HCT116 (cell line): ENCODE measurements at regions not wholly inside any gene's neighbourhood (a gene's known extent, or its start where the extent isn't known, plus 50 kb on each side); places are given as distances from the start of the nearest gene placed in this dataset.

ENCODE experiments used
- ATF3 ChIP-seq: IDR thresholded peaks from 2 replicates; pipeline ENCODE4 v1.6.1; 2012
- CEBPB ChIP-seq: IDR thresholded peaks from 2 replicates; pipeline ENCODE4 v1.6.1; 2012; ENCODE audit warnings: low read depth
- CTCF ChIP-seq, 3 experiments: fragments of 200-600 bp in 1 of 3; sonication (generic) in 1 of 3; IDR thresholded peaks in 2 of 3; conservative IDR thresholded peaks in 1 of 3; 2 replicates each; pipeline ENCODE4 v1.5.1; 2012 to 2017; ENCODE audit warnings: low read depth in 2 of 3, low read length in 2 of 3, antibody characterized with exemption in 1 of 3, borderline replicate concordance in 1 of 3, control low read depth in 1 of 3, mild to moderate bottlenecking in 1 of 3, mixed read lengths in 1 of 3, mixed run types in 1 of 3, moderate library complexity in 1 of 3; ENCODE audit not compliant: insufficient read depth in 1 of 3
- EGR1 ChIP-seq: IDR thresholded peaks from 2 replicates; pipeline ENCODE4 v1.6.1; 2012; ENCODE audit warnings: low read depth
- EZH2 ChIP-seq: fragments of 200-600 bp; sonication (generic); IDR thresholded peaks from 2 replicates; pipeline ENCODE4 v1.6.1; 2017; ENCODE audit warnings: antibody characterized with exemption, mixed run types
- EZH2phosphoT487 ChIP-seq: fragments of 200-600 bp; IDR thresholded peaks from 2 replicates; pipeline ENCODE4 v1.6.1; 2018; ENCODE audit warnings: antibody characterized with exemption, borderline replicate concordance
- JUND ChIP-seq: IDR thresholded peaks from 2 replicates; pipeline ENCODE4 v1.6.1; 2012
- POLR2A ChIP-seq: IDR thresholded peaks from 2 replicates; pipeline ENCODE4 v1.7.0; 2011; ENCODE audit warnings: borderline replicate concordance; ENCODE audit not compliant: insufficient read depth, insufficient read length; ENCODE audit errors: extremely low read depth
- POLR2AphosphoS5 ChIP-seq: IDR thresholded peaks from 2 replicates; pipeline ENCODE4 v1.6.1; 2011; ENCODE audit warnings: mild to moderate bottlenecking, low read depth, low read length, moderate library complexity
- RAD21 ChIP-seq: IDR thresholded peaks from 2 replicates; pipeline ENCODE4 v1.6.1; 2012; ENCODE audit warnings: low read depth, mild to moderate bottlenecking
- REST ChIP-seq: IDR thresholded peaks from 2 replicates; pipeline ENCODE4 v1.6.1; 2012; ENCODE audit warnings: low read depth
- SIN3A ChIP-seq: IDR thresholded peaks from 2 replicates; pipeline ENCODE4 v1.6.1; 2012; ENCODE audit warnings: low read depth
- ZNF274 ChIP-seq: fragments of 200-500 bp; sonication (Bioruptor generic); IDR thresholded peaks from 2 replicates; pipeline ENCODE4 v1.6.1; 2014; ENCODE audit warnings: mild to moderate bottlenecking, low read depth, low read length, inconsistent platforms

GRCh38 chr6:105977934-105978504 lies 108.1 kb upstream of the PRDM1 start:
- TF ChIP-seq CTCF (IDR thresholded peaks at IDR 0.05 in 2 of 3, conservative IDR thresholded peaks at IDR 0.05 in 1 of 3; ENCODE audit: borderline replicate concordance in 1 of 3, insufficient read depth in 1 of 3, low read depth in 2 of 3, low read length in 2 of 3): no peak
- no peak for TF ChIP-seq EZH2
- TF ChIP-seq POLR2AphosphoS5: no peak
- no peak for TF ChIP-seq REST
- TF ChIP-seq POLR2A: no peak
- no peak for TF ChIP-seq ZNF274
- no peak for TF ChIP-seq CEBPB
- TF ChIP-seq ATF3: no peak
- TF ChIP-seq EZH2phosphoT487: no peak
- TF ChIP-seq SIN3A: no peak
- TF ChIP-seq JUND: no peak
- no peak for TF ChIP-seq RAD21
- no peak for TF ChIP-seq EGR1
